ENCODE measurements at regions not wholly inside any gene's neighbourhood (a gene's known extent, or its start where the extent isn't known, plus 50 kb on each side); places are given as distances from the start of the nearest gene placed in this dataset.

DNA sequence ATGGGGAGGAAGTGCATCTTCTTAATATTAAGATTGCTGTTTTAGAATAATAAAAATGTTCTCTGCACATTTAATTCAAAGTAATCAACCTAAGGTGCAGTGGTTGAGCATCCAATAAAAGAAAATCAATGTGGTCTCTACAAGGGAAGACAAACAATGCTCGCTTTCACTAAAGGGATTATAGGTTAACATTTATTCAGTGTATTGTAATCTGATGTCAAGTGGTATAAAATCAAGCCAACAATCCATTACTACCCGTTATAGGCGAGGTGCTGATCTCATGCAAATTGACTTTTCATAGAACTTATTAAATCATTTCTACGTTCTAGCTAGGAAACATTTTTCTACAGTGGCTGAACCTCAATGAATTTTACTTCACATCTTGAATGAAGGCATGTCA is 773.9 kb downstream of the NR2F1-AS1 start:
- 93 to 95% methylated on average over 4 of the region's 4 CpGs for WGBS, 2 donors
- TF ChIP-seq, protein P1, sequence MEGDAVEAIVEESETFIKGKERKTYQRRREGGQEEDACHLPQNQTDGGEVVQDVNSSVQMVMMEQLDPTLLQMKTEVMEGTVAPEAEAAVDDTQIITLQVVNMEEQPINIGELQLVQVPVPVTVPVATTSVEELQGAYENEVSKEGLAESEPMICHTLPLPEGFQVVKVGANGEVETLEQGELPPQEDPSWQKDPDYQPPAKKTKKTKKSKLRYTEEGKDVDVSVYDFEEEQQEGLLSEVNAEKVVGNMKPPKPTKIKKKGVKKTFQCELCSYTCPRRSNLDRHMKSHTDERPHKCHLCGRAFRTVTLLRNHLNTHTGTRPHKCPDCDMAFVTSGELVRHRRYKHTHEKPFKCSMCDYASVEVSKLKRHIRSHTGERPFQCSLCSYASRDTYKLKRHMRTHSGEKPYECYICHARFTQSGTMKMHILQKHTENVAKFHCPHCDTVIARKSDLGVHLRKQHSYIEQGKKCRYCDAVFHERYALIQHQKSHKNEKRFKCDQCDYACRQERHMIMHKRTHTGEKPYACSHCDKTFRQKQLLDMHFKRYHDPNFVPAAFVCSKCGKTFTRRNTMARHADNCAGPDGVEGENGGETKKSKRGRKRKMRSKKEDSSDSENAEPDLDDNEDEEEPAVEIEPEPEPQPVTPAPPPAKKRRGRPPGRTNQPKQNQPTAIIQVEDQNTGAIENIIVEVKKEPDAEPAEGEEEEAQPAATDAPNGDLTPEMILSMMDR (IDR thresholded peaks at IDR 0.05): no peak
- no peak for TF ChIP-seq POLR2A (IDR thresholded peaks at IDR 0.05)
- no peaks in the 10 kb centered on the region for H3K4me1 ChIP-seq

DNA sequence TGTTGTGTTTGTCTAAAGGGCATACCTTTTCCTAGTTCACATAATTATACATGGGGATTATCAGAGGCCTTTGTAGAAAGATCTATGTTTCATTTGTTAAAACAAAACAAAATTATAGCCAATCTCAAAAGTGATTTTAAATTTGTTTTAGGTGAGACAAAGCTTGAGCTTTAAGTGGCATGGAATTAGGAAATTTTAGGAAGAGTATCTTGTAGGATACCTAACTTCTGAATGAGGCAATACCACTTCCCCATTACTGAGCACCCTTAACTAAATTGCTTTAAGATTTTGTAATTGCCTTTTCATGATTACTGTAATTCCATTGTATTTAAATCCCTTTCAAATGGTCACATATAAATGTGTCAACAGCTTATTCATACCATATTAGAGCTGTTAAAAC is 775.6 kb downstream of the NR2F1-AS1 start:
- H3K27ac ChIP-seq: no peak overlapping the region
- no peak for TF ChIP-seq POLR2A (IDR thresholded peaks at IDR 0.05)
- TF ChIP-seq, protein P1 (IDR thresholded peaks at IDR 0.05): no peak
- H3K9me3 ChIP-seq: no peaks in the 10 kb centered on the region
- intact Hi-C loops (cut with DNase I): no loop called here
- H3K27me3 ChIP-seq: no peaks in the 10 kb centered on the region
- no peak overlapping the region for H3K4me3 ChIP-seq (replicated peaks in 1 of 3)
- DNase-seq: no peak
- no peaks in the 10 kb centered on the region for H3K36me3 ChIP-seq
- H3K4me1 ChIP-seq: no peaks in the 10 kb centered on the region

More for the DNA sequence above, 773.9 kb downstream of the NR2F1-AS1 start:
- no peaks in the 10 kb centered on the region for H3K27me3 ChIP-seq
- H3K9me3 ChIP-seq: no peaks in the 10 kb centered on the region
- H3K36me3 ChIP-seq: no peaks in the 10 kb centered on the region
- intact Hi-C loops (cut with DNase I): no loop called here
- no peak overlapping the region for H3K4me3 ChIP-seq (replicated peaks in 1 of 3)
- H3K27ac ChIP-seq: no peak overlapping the region
- DNase-seq: no peak

DNA sequence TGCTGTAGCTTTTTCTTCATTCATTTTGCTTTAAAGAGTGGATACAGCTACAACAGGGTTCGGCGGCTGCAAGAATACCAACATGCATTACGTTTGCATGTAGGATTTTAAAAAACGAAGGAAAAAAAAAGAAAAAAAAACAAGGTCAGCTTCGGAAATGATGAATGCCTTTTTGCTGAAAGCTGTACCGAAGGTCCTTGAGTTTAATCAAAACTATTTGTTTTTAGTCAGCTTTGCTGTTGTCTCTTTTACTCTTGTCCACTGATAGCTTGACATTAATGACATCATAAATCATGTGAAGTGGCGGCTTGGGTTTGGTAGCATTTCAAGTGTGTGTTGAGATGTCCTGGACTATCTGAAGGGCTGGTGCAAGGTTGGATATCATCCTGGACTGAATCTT is 779.1 kb downstream of the NR2F1-AS1 start:
- Histone ChIP-seq H3K4me1 (no peaks in the 10 kb centered on the region), H3K9me3 (no peaks in the 10 kb centered on the region), H3K27ac (no peak overlapping the region), H3K36me3 (no peaks in the 10 kb centered on the region), H3K4me3 (replicated peaks in 1 of 3) (no peak overlapping the region), H3K27me3 (no peaks in the 10 kb centered on the region)
- no peak for TF ChIP-seq POLR2A (IDR thresholded peaks at IDR 0.05)
- TF ChIP-seq, protein P1 (IDR thresholded peaks at IDR 0.05): no peak
- intact Hi-C loops (cut with DNase I): no loop called here
- 44 to 47% methylated on average over 7 of the region's 7 CpGs for WGBS, 2 donors
- no peak for DNase-seq

DNA sequence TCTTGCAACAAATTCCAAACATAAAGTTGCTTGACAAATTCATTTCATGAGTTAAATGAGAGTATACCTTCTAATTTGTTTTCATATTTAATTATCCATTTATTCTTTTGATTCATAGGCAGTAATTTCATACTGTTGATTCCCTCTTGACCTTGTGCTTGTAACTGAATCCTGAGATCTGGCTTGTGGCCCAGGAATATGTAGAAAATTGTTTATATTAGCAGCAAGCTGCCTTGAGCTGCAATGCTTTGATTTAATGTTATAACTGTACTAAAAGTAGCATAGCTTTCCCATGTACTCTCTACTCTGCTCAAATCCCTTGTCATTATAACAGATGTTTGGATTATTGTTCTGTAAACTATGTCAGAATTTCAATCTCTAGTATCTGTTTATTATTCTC is 780.7 kb downstream of the NR2F1-AS1 start:
- no peak overlapping the region for H3K4me3 ChIP-seq (replicated peaks in 1 of 3)
- no peaks in the 10 kb centered on the region for H3K36me3 ChIP-seq
- H3K9me3 ChIP-seq: no peaks in the 10 kb centered on the region
- no peak overlapping the region for H3K27ac ChIP-seq
- TF ChIP-seq POLR2A (IDR thresholded peaks at IDR 0.05): no peak
- TF ChIP-seq, protein P1 (IDR thresholded peaks at IDR 0.05): no peak
- H3K4me1 ChIP-seq: no peaks in the 10 kb centered on the region
- no peaks in the 10 kb centered on the region for H3K27me3 ChIP-seq
- DNase-seq: no peak
- intact Hi-C loops (cut with DNase I): no loop called here

DNA sequence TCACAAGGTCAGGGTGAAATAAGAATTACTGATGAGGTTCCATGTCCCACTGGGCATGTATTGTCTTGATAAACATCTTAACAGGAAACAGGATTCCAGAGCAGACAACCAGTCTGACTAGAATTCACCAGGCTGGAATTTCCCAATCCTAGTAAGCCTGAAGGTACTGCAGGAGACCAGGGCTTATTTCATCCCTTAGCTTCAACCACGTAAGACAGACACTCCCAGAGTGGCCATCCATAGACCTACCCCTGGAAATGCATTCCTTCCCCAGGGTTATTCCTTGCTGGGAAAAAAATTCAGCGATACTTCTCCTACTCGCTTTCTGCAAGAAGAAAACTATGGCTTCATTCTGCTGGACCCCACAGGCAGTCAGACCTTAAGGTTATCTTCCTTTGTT is 785.4 kb downstream of the NR2F1-AS1 start:
- no peaks in the 10 kb centered on the region for H3K27me3 ChIP-seq
- no peaks in the 10 kb centered on the region for H3K36me3 ChIP-seq
- WGBS, 2 donors: 93 to 96% methylated on average over 3 of the region's 3 CpGs
- no peaks in the 10 kb centered on the region for H3K4me1 ChIP-seq
- TF ChIP-seq, protein P1 (IDR thresholded peaks at IDR 0.05): no peak
- no peak for TF ChIP-seq POLR2A (IDR thresholded peaks at IDR 0.05)
- H3K9me3 ChIP-seq: no peaks in the 10 kb centered on the region
- intact Hi-C loops (cut with DNase I): no loop called here
- no peak overlapping the region for H3K4me3 ChIP-seq (replicated peaks in 1 of 3)
- H3K27ac ChIP-seq: no peak overlapping the region
- DNase-seq: no peak

All from thyroid gland (tissue), 4 donors.